ENCODE measurements at regions not wholly inside any gene's neighbourhood (a gene's known extent, or its start where the extent isn't known, plus 50 kb on each side); places are given as distances from the start of the nearest gene placed in this dataset.
"Not testable (repeated sequence)": the region's sequence is repeated elsewhere in the genome, so short reads cannot be mapped to it uniquely, and the experiment has no call there.

DNA sequence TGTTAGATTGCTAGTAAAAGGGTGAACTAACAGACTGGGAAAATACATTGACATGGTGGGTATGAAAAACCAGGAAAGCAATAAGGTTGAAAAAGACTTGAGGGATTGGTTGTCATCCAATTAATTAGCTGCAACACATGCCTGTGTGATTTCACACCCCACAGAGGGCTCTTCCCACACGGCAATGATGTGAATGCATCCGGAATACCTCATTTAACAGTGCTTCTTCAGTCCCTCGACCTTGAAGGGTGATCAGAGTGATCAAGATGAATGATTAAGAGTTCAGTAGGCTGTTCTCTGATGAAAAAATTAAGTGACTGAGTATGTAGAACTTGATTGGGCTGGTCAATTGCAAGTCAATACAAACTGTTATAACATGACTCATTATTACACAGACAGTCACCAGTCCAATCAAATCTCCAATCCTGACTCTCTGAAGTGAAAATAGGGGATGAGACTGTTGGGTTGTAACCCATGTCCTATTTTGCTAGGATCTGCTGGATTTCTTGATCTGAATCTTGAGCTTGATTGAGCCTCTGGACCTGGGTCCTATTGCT is 924.9 kb upstream of the FAM98A start:
- DNase-seq: no peak

DNA sequence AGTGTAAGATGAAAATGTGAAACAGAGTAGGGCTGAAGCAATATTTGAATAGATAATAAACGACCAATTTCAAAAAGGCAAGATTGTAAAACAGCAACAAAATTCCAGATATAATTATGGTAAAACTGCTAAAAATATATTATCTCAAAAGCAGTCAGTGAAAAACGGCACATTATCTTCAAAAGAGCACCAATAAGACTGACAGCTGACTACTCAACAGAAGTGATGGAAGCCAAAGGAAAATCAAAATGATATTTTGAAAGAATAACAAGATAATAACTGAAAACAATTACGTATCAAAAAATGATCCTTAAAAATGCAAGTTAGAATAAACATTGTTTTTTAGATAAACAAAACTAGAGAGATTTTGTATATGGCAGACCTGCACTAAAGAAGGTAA is 920.6 kb upstream of the FAM98A start:
- DNase-seq: no peak

DNA sequence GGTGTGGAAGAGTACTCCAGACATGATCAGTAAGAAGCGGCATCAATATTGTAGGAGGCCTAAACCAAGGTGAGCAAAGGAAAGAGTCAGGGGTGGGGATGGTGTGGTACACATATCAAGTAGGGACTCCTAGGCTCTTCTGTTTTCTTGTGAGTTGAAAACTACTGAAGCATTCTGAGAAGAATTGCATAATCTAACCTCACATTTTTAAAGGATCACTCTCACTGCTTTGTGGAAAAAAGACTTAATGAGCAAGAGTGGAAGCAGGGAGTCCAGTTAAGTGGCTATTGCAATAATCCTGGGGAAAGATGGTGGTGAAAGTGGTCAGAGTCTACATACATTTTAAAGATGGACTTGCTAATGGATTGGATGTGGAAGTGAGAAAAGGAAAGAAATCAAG is 899.5 kb upstream of the FAM98A start:
- no peak for DNase-seq

DNA sequence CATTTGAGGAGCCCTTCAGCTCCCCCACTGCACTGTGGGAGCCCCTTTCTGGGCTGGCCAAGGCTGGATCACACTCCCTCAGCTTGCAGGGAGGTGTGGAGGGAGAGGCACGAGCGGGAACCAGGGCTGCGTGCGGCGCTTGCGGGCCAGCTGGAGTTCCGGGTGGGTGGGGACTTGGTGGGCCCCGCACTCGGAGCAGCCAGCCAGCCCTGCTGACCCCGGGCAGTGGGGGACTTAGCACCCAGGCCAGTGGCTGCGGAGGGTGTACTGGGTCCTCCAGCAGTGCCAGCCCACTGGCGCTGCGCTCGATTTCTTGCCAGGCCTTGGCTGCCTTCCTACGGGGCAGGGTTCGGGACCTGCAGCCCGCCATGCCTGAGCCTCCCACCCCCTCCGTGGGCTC is 895.1 kb upstream of the FAM98A start:
- not testable (repeated sequence) for DNase-seq

DNA sequence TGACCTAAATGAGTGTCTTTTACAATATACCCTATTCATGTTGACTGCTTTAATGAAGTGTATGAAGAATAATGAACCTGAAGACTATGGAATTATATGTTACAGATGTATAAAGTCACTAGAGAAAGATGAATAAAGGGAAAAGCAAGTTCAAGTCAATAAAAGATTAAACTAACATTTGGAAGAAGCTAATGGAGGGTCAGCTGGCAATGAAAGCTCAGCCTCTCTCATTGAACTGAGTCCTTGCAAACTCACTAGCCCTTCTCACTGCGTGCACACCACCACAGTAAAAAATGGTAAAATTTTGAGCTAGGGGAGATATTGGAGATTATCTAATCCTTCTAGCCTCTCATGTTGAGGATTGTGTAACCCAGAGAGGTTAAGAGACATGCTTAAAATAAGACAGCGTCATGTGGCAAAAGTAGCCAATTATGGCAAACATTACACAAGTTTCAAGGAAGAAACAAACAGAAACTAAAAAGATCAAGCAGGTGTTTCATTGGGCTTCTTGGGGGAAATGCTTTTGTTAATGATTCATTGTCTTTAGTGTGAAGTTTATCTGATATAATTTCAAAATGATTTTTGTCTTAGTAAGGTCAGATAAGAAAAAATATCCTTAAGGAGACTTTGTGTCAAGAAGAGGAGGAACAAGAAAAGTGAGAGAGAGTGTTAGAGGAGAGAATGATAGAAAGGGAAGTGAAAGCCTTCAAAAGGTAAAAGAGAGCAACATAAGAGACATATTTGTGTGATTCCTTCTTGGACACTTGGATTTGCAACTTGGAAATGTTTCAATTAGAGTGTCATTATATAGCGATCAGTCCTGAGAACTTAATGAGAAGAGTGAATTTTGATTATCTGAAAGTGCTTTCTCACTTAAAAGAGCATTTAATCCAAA is 893.7 kb upstream of the FAM98A start:
- DNase-seq: no peak

DNA sequence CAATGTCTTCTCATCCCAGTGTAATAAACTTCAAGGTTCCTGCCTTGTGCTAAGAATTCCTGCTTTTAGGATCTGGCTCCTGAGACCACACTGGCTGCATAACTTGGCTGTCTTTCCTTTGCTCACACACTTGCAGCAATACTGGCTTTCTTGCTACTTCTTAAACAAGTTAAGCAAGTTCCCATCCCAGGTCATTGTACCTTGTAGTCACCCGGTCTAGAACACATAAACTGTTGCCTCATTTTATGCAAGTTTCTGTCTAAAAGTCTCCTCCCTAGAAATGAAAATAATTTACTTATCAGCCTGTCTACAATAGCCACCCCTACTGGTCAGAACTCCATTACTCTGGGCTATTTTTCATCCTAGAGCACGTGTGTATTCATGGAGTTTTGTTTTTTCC is 887.9 kb upstream of the FAM98A start:
- DNase-seq: no peak

DNA sequence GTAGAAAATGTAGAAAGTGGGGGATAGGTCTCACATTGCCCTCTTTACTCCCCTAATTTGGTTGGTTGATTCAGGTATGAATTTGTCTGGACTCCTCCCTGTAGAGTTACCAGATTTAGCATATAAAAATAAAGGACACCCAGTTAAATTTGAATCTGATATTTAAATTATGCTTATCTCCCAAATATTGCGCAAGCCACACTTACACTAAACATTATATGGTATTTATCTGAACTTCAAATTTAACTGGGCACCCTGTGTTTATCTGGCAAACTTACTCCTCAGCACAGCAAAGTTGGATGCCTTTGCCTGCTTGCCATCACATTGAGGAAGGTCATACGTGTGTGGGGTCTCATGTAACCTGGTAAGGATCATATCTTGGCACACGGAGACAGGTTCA is 882.4 kb upstream of the FAM98A start:
- DNase-seq: no peak

DNA sequence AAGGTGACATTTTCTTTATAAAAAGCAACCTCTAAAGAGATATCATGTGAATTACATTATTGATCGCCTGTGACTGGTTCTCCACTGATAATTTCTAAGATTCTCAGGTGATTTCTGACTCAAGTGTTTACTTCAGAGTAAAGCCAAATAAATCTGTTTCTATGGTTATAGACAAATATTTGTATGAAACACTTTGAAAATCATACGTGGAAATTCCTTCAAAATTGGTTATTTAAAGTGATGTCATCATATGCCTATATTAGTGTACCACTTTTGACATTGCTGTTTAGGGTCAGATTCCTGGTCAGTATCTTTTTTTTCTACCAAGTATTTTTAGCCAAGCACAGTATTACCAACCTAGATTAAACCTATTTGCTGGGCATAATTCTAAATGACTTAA is 881.3 kb upstream of the FAM98A start:
- DNase-seq: no peak

DNA sequence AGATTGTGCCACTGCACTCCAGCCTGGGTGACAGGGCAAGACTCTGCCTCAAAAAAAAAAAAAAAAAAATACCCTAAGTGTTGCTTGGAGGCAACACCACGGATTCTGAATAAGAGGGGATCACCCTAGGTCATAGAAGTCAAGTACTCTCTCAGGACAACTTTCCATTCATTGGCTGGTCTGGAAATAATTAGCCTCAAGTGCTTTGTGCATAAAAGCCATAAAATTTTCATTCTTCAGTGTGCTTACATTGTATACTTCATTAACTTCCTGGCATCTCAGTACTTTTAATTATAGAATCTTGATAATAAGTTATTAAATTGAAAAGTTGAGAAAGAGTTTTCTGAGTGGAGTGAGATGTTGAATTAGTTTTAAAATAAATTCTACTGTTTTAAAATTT is 876.1 kb upstream of the FAM98A start:
- no peak for DNase-seq

DNA sequence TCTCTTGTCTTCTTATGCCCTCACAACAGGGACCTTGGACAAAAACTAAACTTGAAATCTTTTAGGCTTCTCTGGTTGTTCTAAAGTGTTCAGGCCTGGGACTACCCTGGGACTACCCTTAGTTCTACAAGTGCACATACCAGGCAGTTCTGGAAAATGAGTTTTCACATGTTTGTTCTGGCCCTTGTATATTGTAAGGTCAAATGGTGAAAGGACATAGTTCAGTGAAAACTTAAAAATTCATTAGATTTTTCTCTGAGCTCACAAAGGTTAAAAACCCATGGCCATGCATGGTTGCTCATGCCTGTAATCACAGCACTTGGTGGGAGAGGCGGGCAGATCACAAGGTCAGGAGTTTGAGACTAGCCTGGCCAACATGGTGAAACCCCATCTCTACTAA is 875.5 kb upstream of the FAM98A start:
- no peak for DNase-seq

DNA sequence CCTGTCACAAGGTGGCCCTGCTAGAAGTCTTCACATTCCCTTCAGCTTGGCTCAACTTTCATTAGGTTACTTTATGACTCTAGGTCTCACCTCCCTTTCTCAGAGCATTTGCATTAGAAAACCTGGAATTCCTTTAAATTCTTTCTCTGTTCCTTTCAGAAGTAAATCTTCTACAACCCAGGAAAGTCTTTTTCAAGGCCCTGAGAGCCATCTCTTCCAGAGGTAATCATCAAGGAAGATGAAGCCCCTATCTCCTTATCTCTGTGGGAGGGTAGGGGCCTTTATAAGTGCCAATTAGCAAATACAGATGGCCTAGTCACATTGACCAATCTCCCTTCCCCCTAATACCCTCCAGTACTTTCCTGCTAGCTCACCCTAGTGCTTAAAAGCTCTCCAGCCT is 848.0 kb upstream of the FAM98A start:
- DNase-seq: no peak

DNA sequence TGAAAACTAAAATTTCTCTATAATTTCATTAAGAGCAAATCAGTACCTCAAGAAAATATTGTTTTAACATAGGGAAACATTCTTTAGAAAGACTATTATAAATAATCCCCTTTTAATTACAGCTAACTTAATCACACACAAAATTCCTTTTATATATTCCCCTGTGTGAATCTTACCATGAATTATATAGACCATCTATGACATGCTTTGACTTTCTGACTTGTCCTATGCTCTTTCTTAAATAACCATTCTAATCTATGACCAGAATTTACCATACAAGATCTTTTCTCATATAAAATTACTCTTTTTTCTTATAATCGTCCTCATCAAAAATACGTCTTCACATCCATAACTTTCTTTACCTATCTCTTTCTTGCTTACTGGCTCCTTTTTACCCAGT is 824.2 kb upstream of the FAM98A start:
- no peak for DNase-seq

DNA sequence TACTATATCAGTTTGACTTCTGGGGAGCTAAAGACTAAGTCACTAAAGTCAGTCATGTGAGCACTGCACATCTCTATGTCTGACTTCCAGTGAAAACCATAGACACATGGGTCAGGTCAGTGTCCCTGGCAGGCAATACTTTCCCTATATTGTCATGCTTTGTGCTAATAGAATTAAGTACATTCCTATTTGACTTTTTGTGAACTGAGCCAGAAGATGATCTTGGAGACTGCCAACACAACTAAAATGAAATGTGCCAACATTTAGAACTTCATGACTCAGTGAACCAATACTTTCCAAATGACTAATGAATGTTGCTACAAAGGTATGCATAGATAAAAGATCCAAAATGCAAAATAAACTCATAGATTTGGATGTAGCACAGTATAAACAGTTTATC is 820.8 kb upstream of the FAM98A start:
- no peak for DNase-seq

DNA sequence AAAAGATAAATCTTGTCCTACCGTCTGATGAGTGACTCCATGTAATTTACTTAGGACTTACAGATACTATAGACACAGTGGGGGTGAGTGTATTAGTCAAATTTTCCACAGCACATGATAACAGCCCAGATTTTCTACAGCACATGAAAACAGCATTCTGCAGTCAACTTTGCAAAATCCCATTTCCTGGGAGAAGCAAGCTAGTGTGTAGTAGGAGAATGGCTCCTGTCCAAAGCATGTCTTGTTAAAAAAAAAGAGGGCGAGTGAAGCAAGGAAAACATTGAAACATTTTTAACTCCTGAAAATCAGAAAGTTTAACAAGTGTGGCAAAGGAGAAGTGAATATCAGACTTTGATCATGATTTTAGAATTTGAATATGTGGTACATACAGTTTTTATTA is 817.8 kb upstream of the FAM98A start:
- no peak for DNase-seq

DNA sequence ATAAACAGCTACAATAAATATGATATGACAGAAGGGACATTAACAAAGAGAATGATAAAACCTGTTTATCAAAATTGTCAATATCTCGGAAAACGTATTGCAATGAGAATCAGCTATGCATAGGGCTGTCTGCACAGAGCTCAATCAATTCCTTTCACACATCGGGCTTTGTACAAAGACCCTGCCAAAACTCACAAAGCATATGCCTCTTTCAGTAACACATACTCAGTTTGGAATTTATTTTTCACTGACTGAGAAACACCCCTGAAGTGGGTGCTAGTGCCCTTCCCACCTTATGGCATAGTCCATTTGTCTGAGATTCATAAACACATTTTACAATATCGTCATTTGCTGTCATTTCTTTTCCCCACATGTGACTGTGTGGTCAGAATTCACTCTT is 815.8 kb upstream of the FAM98A start:
- DNase-seq: no peak

DNA sequence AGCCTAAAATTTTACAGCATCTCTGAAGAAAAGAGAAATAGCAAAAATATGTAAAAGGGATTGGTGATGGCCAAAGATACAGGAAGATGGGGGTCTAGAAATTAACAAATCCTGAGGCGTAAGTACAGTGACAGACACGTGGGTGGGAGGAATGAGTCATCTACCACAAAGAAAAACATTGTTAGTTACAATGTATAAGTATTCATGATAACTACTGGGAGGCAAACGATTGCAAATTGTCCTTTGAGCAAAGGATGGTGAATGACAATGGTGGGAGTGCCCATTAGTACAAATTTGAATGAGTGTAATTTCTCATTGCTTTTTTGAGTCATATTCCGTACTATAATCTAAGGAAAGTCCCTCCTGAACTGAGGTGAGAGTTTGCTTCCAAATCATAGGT is 809.0 kb upstream of the FAM98A start:
- no peak for DNase-seq

DNA sequence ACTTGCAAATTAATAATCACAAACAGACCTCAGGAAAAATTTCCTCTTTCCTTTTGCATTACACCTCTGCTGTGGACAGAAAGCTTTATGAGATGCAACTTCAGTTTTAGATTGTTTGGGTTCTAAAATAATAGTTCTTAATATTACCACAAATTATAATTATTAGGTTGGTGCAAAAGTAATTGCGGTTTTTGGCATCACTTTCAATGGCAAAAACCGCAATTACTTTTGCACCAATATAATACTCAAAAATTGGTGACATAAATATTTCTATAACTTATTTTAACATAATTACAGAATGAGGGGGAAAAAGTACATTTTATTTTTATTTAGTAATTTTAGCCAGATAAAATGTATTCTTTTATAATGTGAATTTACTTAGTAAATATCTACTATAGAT is 804.4 kb upstream of the FAM98A start:
- no peak for DNase-seq

DNA sequence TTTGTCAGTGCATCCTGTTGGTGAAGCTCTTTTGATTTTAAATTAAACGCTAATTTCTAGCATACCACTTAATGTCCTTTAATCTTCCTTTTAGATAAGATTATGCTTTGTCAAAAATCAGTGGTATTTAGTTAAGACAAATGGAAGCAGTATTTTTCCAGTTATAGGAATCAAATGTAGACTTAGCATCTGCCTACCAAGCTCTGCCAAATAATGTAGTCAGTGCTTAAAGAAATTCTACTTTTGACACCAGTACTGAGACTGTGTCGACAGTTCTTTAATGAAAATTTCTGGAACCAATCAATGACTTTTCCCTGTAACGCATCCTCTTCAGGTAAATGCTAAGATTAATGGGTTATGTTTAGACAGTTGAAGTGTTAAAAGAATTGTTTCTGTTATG is 803.3 kb upstream of the FAM98A start:
- no peak for DNase-seq

DNA sequence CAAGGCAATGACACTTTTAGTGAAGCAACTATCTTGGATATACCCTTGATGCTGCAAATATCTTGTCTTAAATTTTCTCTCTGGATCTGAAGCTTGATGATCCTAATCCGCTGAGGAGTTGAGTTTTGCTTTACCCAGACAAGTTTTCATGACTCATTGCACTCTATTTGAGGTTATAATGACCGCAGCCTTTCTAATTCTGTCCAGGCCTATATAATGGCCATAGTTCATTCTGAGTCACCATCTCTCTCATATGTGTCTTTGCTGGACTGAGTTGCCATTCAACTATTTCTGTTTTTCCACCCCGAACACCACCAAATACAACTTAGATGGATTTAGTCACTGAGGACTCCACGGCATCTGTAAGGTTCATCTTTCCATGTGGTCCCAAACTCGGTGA is 802.1 kb upstream of the FAM98A start:
- no peak for DNase-seq

DNA sequence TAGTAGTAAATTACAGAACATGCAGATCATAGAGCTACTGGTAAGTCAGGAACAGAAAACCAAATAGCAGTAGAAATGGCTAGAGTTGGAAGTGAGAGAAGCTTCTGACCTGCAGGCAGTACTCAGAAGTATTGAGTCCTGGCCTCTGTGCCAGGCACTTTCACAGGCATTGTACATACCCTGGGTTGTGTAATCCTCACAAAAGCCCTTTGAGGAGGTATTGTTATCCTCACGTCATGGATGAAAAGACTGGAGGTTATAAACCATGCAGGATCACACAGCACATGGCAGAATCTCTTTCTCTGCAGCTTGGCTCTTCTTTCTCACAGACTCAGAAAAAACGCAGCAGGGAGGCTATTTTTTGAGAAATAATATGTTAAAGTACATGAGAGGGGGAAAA is 789.3 kb upstream of the FAM98A start:
- DNase-seq: no peak

DNA sequence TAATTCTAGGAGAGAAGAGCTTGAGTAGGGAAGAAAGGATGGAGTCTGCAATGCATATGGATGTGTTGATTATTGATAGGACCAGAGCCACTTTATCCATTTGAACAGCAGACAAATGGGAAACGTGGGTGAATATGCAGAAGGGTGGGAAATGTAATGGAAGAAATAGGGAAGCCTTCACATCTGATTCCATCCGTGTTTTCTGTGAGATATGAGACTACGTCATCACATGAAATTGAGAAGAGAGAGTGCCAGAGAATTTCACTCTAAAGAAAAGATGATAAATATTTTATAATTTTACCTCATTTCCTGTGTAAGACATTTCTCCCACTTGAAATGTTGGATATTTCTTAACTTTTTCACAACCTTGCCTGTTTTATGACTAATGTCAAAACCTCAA is 788.4 kb upstream of the FAM98A start:
- no peak for DNase-seq

DNA sequence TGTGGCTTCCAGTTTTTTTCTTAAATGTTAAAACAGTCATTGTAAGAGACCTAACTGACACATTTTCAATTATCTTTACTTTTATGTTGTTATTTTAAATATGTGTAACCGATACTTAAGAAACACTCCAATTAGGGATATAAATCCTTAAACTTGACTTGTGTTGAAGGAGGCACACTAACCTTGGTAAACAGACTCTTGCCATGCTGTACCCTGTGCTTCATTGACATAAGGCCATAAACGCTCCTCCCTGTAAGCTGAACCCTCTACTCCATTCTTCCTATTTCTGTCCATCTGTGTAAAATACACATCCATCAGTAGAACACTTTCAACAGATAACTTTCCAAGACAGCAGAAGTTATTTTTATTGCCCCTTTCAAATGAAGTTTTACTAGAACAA is 780.5 kb upstream of the FAM98A start:
- DNase-seq: no peak

DNA sequence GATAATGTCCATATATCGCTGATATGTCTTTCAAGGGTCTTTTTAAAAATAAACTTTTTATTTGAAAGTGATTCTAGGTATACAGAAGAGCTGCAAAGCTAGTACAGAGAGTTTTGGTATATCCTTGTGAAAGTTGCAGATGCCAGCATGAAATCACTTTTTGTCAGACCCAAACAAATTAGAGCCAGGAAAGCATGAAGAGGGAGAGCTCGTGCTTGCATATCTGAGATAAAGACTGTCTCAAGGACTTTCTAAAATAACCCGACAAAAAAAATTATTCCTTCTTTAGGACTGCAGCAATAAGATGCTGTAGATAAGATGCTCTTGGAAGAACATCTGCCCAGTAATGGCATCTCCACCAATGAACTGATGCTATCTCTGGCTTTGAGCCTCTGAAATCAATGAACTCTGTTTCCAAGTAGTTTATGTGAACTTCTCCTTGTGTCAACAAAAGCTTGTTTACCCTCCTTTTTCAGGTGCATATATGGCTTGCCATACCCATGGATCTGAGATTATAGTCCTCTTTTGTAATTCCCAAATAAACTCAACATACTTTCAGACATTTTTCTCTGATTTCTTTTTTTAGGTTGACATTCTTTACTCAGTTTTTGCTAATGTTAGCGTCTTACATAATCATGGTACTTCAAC is 774.6 kb upstream of the FAM98A start:
- no peak for DNase-seq

DNA sequence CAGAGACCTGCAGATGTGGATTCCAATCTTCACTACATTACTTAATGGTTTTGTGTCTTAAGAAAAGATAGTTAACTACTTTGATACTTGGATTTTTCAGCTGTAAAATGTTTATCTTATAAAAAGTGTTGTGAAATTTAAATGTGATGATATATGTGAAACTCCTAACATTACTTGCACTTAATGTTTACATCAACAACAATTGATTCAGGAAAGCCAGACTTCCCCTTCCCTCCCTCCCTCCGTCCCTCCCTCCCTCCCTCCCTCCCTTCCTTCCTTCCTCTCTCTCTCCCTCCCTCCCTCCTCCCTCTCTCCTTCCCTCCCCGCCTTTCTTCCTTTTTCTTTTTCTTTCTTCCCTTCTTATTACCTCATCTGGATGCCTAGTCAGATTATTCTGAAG is 773.9 kb upstream of the FAM98A start:
- DNase-seq: no peak

DNA sequence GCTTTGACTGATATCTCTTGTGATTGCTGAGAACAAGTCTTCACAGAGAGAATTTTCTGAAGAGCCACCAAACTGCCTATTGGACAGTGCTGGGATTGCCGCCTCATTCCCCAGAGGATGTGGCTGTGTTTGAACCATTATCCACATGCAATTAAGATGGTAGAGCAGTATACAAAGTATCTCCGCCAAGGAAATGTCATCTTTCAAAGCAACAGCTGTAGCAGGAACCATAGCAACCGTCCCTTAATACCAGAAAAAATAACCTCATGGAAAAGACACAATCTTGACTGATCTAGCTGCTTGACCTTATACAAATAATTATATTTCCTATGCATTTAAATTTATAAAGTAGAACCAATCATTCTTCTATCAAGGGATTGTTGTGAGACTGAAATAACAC is 772.6 kb upstream of the FAM98A start:
- DNase-seq: no peak

Data from T1000 (cell line).